ENCODE measurements at regions not wholly inside any gene's neighbourhood (a gene's known extent, or its start where the extent isn't known, plus 50 kb on each side); places are given as distances from the start of the nearest gene placed in this dataset.

DNA sequence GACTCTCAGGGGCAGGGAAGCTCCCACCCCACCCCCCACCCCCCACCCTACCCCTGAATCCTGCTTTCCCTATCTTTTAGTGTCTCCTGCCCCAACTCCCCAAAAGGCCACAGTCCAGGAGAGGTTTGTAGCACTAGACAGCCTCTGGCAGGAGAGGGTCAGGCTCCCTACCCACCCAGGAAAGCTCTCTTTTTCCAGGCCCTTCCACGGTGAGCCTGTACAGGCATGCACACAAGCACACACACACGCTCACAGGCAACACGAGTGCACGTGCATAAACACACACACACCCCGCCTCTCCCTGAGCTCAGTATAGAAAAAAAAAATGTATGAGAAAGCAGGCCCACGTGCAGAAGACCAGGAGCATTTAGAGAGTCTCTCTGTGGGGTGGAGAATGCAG, 414.0 kb downstream of the MN1 start:
- Histone ChIP-seq H4K20me1 (ENCODE audit: control insufficient read depth, insufficient read depth, insufficient read length) (no peaks in the 10 kb centered on the region), H2AK5ac (ENCODE audit: insufficient read length, low read length) (no peak overlapping the region), H3K4me2 (ENCODE audit: insufficient read depth, insufficient read length, low read length) (no peak overlapping the region), H2BK5ac (ENCODE audit: insufficient read length, low read length) (no peak overlapping the region), H3K79me2 (ENCODE audit: insufficient read depth, low read length) (no peaks in the 10 kb centered on the region), H3K9ac (ENCODE audit: extremely low read depth, insufficient read length, low read length) (no peak overlapping the region), H3K27ac (ENCODE audit: insufficient read length, low read depth, low read length) (no peak overlapping the region), H4K8ac (replicated peaks; ENCODE audit: insufficient read length, low read depth, low read length) (no peak overlapping the region), H3K14ac (ENCODE audit: insufficient read depth, low read length) (peak overlapping the region; percentile 78; the same call in 1 of the 2 replicates), H3K4me1 (ENCODE audit: insufficient read depth, low read length) (no peaks in the 10 kb centered on the region), H3K23ac (ENCODE audit: insufficient read length, low read depth, low read length) (no peak overlapping the region), H3K27me3 (ENCODE audit: insufficient read depth, low read length) (no peaks in the 10 kb centered on the region), H3K23me2 (ENCODE audit: insufficient read length, low read depth, low read length, poor library complexity, severe bottlenecking) (peaks cover 2% of the 10 kb centered on the region), H2BK120ac (ENCODE audit: low read depth, low read length, poor library complexity, severe bottlenecking) (no peak overlapping the region), H4K5ac (ENCODE audit: insufficient read length, low read depth, low read length) (no peak overlapping the region), H3K56ac (ENCODE audit: insufficient read length, low read depth, low read length) (no peak overlapping the region), H3K9me3 (ENCODE audit: control insufficient read depth, low read depth, low read length) (no peaks in the 10 kb centered on the region), H3T11ph (ENCODE audit: low read length) (no peak overlapping the region), H3K79me1 (ENCODE audit: insufficient read depth, low read depth, low read length, poor library complexity, severe bottlenecking) (no peaks in the 10 kb centered on the region), H4K91ac (ENCODE audit: insufficient read length, low read depth, low read length) (no peak overlapping the region), H2BK15ac (ENCODE audit: low read depth, low read length) (no peak overlapping the region), H3K4ac (ENCODE audit: low read depth, low read length) (no peak overlapping the region), H2BK12ac (ENCODE audit: insufficient read length, low read depth, low read length) (no peak overlapping the region), H2AFZ (ENCODE audit: low read length) (no peak overlapping the region), H2BK20ac (ENCODE audit: low read depth, low read length, poor library complexity, severe bottlenecking) (no peak overlapping the region), H3K18ac (ENCODE audit: insufficient read length, low read depth, low read length) (no peak overlapping the region)
- no peaks in the 10 kb centered on the region for H3K9me3 Mint-ChIP-seq
- H3K27ac Mint-ChIP-seq, result peak overlapping the region in 1 of 3 experiments; percentile 89; a peak in 1 of 7 replicates
- WGBS (ENCODE audit: extremely low coverage, insufficient read length, low lambda C conversion rate), result no CpG with 5 or more reads among the region's 6 CpGs
- no peak overlapping the region for H3K4me3 Mint-ChIP-seq
- no peak for TF ChIP-seq CTCF (conservative IDR thresholded peaks at IDR 0.05)
- no peak for DNase-seq
- no peaks in the 10 kb centered on the region for H3K36me3 Mint-ChIP-seq (ENCODE audit: insufficient read depth in 1 of 3, low read depth in 3 of 3)
- H3K4me1 Mint-ChIP-seq, result peaks cover 6 to 20% of the 10 kb centered on the region in 2 experiments; a peak in 3 of 4 replicates
- H3K27me3 Mint-ChIP-seq (ENCODE audit: low read depth), result peaks cover 14% of the 10 kb centered on the region; the same call in 1 of the 2 replicates
